ENCODE measurements at regions not wholly inside any gene's neighbourhood (a gene's known extent, or its start where the extent isn't known, plus 50 kb on each side); places are given as distances from the start of the nearest gene placed in this dataset.

GRCh38 chr6:54719131-54719530 is 127.4 kb upstream of the FAM83B start:
- intact Hi-C loops (cut with micrococcal nuclease; ENCODE audit: unreplicated experiment), result loop anchor here (5.0 kb wide), 3 partner anchors 273 to 523 kb away; no protein-coding TSS in a partner anchor
- TF ChIP-seq CTCF (conservative IDR thresholded peaks at IDR 0.05; ENCODE audit: low read depth, low read length) (no peak), EZH2 (IDR thresholded peaks at IDR 0.05; ENCODE audit: borderline replicate concordance, low read depth, low read length, poor library complexity, severe bottlenecking) (no peak)
- H3K4me3 ChIP-seq (ENCODE audit: low read depth, low read length, poor library complexity, severe bottlenecking), result no peak overlapping the region
- DNase-seq (ENCODE audit: low spot score), result no peak
- H3K9me3 ChIP-seq (ENCODE audit: low read depth, low read length, poor library complexity, severe bottlenecking), result no peaks in the 10 kb centered on the region
- no peaks in the 10 kb centered on the region for H3K36me3 ChIP-seq (ENCODE audit: insufficient read depth, low read length, poor library complexity, severe bottlenecking)
- POLR2A ChIA-PET (ENCODE audit: low non-redundant PET), result no interaction called here
- peaks cover 12% of the 10 kb centered on the region for H3K4me1 ChIP-seq (ENCODE audit: insufficient read depth, low read length, poor library complexity, severe bottlenecking)
- no peak overlapping the region for H3K27ac ChIP-seq (ENCODE audit: low read depth, low read length, poor library complexity, severe bottlenecking)
- CTCF ChIA-PET, result interaction anchor here (1.0 kb wide), 1 partner anchor 350 kb away, joined by 3 read pairs; no protein-coding TSS in a partner anchor
- H3K27me3 ChIP-seq (replicated peaks; ENCODE audit: insufficient read depth, low read depth, low read length, poor library complexity), result no peaks in the 10 kb centered on the region
- no TSS peak for BruUV-seq (replicated peaks)

GRCh38 chr6:54719633-54720032 is 126.9 kb upstream of the FAM83B start:
- BruUV-seq (replicated peaks), result no TSS peak
- Histone ChIP-seq H3K4me3 (ENCODE audit: low read depth, low read length, poor library complexity, severe bottlenecking) (no peak overlapping the region), H3K27ac (ENCODE audit: low read depth, low read length, poor library complexity, severe bottlenecking) (no peak overlapping the region), H3K36me3 (ENCODE audit: insufficient read depth, low read length, poor library complexity, severe bottlenecking) (no peaks in the 10 kb centered on the region), H3K9me3 (ENCODE audit: low read depth, low read length, poor library complexity, severe bottlenecking) (no peaks in the 10 kb centered on the region), H3K27me3 (replicated peaks; ENCODE audit: insufficient read depth, low read depth, low read length, poor library complexity) (no peaks in the 10 kb centered on the region), H3K4me1 (ENCODE audit: insufficient read depth, low read length, poor library complexity, severe bottlenecking) (peaks cover 12% of the 10 kb centered on the region)
- TF ChIP-seq CTCF (conservative IDR thresholded peaks at IDR 0.05; ENCODE audit: low read depth, low read length) (no peak), EZH2 (IDR thresholded peaks at IDR 0.05; ENCODE audit: borderline replicate concordance, low read depth, low read length, poor library complexity, severe bottlenecking) (no peak)
- ChIA-PET POLR2A (ENCODE audit: low non-redundant PET) (no interaction called here), CTCF (interaction anchor here (1.0 kb wide), 1 partner anchor 350 kb away, joined by 3 read pairs; no protein-coding TSS in a partner anchor)
- intact Hi-C loops (cut with micrococcal nuclease; ENCODE audit: unreplicated experiment), result loop anchor here (5.0 kb wide), 3 partner anchors 273 to 523 kb away; no protein-coding TSS in a partner anchor
- peak; percentile 45 for DNase-seq (ENCODE audit: low spot score)

GRCh38 chr6:54722328-54722727 is 124.2 kb upstream of the FAM83B start:
- H3K27ac ChIP-seq (ENCODE audit: low read depth, low read length, poor library complexity, severe bottlenecking), result no peak overlapping the region
- intact Hi-C loops (cut with micrococcal nuclease; ENCODE audit: unreplicated experiment), result no loop called here
- ChIA-PET CTCF (no interaction called here), POLR2A (ENCODE audit: low non-redundant PET) (no interaction called here)
- H3K36me3 ChIP-seq (ENCODE audit: insufficient read depth, low read length, poor library complexity, severe bottlenecking), result no peaks in the 10 kb centered on the region
- H3K27me3 ChIP-seq (replicated peaks; ENCODE audit: insufficient read depth, low read depth, low read length, poor library complexity), result no peaks in the 10 kb centered on the region
- DNase-seq (ENCODE audit: low spot score), result no peak
- H3K4me1 ChIP-seq (ENCODE audit: insufficient read depth, low read length, poor library complexity, severe bottlenecking), result peaks cover 12% of the 10 kb centered on the region
- TF ChIP-seq EZH2 (IDR thresholded peaks at IDR 0.05; ENCODE audit: borderline replicate concordance, low read depth, low read length, poor library complexity, severe bottlenecking), result no peak
- H3K4me3 ChIP-seq (ENCODE audit: low read depth, low read length, poor library complexity, severe bottlenecking), result no peak overlapping the region
- no peaks in the 10 kb centered on the region for H3K9me3 ChIP-seq (ENCODE audit: low read depth, low read length, poor library complexity, severe bottlenecking)
- BruUV-seq (replicated peaks), result no TSS peak

GRCh38 chr6:54729716-54730115 is 116.9 kb upstream of the FAM83B start:
- Histone ChIP-seq H3K4me3 (ENCODE audit: low read depth, low read length, poor library complexity, severe bottlenecking) (no peak overlapping the region), H3K9me3 (ENCODE audit: low read depth, low read length, poor library complexity, severe bottlenecking) (no peaks in the 10 kb centered on the region), H3K27me3 (replicated peaks; ENCODE audit: insufficient read depth, low read depth, low read length, poor library complexity) (no peaks in the 10 kb centered on the region), H3K27ac (ENCODE audit: low read depth, low read length, poor library complexity, severe bottlenecking) (no peak overlapping the region), H3K36me3 (ENCODE audit: insufficient read depth, low read length, poor library complexity, severe bottlenecking) (no peaks in the 10 kb centered on the region), H3K4me1 (ENCODE audit: insufficient read depth, low read length, poor library complexity, severe bottlenecking) (no peaks in the 10 kb centered on the region)
- no peak for DNase-seq (ENCODE audit: low spot score)
- BruUV-seq (replicated peaks), result no TSS peak
- TF ChIP-seq EZH2 (IDR thresholded peaks at IDR 0.05; ENCODE audit: borderline replicate concordance, low read depth, low read length, poor library complexity, severe bottlenecking), result no peak
- CTCF ChIA-PET, result no interaction called here
- POLR2A ChIA-PET (ENCODE audit: low non-redundant PET), result no interaction called here
- intact Hi-C loops (cut with micrococcal nuclease; ENCODE audit: unreplicated experiment), result no loop called here
